ENCODE measurements at regions not wholly inside any gene's neighbourhood (a gene's known extent, or its start where the extent isn't known, plus 50 kb on each side); places are given as distances from the start of the nearest gene placed in this dataset.

GRCh38 chr2:175362331-175362730 lies 180.8 kb upstream of the ATP5MC3 start:
- no peaks in the 10 kb centered on the region for H3K27me3 Mint-ChIP-seq (ENCODE audit: unreplicated experiment)
- H3K9me3 Mint-ChIP-seq (ENCODE audit: low read depth, unreplicated experiment) = peaks cover 3% of the 10 kb centered on the region
- no peaks in the 10 kb centered on the region for H3K36me3 Mint-ChIP-seq (ENCODE audit: insufficient read depth, unreplicated experiment)
- DNase-seq = no peak
- TF ChIP-seq CTCF (IDR thresholded peaks at IDR 0.05; ENCODE audit: unreplicated experiment) = no peak
- intact Hi-C loops (cut with micrococcal nuclease; ENCODE audit: unreplicated experiment) = no loop called here
- CTCF ChIA-PET = no interaction called here
- no peak overlapping the region for H3K27ac Mint-ChIP-seq (ENCODE audit: unreplicated experiment)
- BruUV-seq (replicated peaks) = no TSS peak
- H3K4me1 Mint-ChIP-seq (ENCODE audit: low read depth, unreplicated experiment) = no peaks in the 10 kb centered on the region
- H3K4me3 Mint-ChIP-seq (ENCODE audit: low read depth, unreplicated experiment) = no peak overlapping the region

GRCh38 chr2:175359710-175360109 lies 178.2 kb upstream of the ATP5MC3 start:
- intact Hi-C loops (cut with micrococcal nuclease; ENCODE audit: unreplicated experiment) = no loop called here
- H3K27me3 Mint-ChIP-seq (ENCODE audit: unreplicated experiment) = no peaks in the 10 kb centered on the region

GRCh38 chr2:175356901-175357300 lies 175.4 kb upstream of the ATP5MC3 start:
- CTCF ChIA-PET = no interaction called here
- BruUV-seq (replicated peaks) = no TSS peak
- no peak overlapping the region for H3K4me3 Mint-ChIP-seq (ENCODE audit: low read depth, unreplicated experiment)
- H3K27me3 Mint-ChIP-seq (ENCODE audit: unreplicated experiment) = peaks cover 6% of the 10 kb centered on the region
- TF ChIP-seq CTCF (IDR thresholded peaks at IDR 0.05; ENCODE audit: unreplicated experiment) = no peak
- intact Hi-C loops (cut with micrococcal nuclease; ENCODE audit: unreplicated experiment) = no loop called here
- DNase-seq = no peak
- H3K9me3 Mint-ChIP-seq (ENCODE audit: low read depth, unreplicated experiment) = peaks cover 3% of the 10 kb centered on the region
- no peaks in the 10 kb centered on the region for H3K4me1 Mint-ChIP-seq (ENCODE audit: low read depth, unreplicated experiment)
- H3K27ac Mint-ChIP-seq (ENCODE audit: unreplicated experiment) = no peak overlapping the region
- H3K36me3 Mint-ChIP-seq (ENCODE audit: insufficient read depth, unreplicated experiment) = no peaks in the 10 kb centered on the region

More at GRCh38 chr2:175359710-175360109, 178.2 kb upstream of the ATP5MC3 start:
- no peak for DNase-seq
- BruUV-seq (replicated peaks) = no TSS peak
- no peak overlapping the region for H3K27ac Mint-ChIP-seq (ENCODE audit: unreplicated experiment)
- no peaks in the 10 kb centered on the region for H3K4me1 Mint-ChIP-seq (ENCODE audit: low read depth, unreplicated experiment)
- peaks cover 3% of the 10 kb centered on the region for H3K9me3 Mint-ChIP-seq (ENCODE audit: low read depth, unreplicated experiment)
- no peak for TF ChIP-seq CTCF (IDR thresholded peaks at IDR 0.05; ENCODE audit: unreplicated experiment)
- no peaks in the 10 kb centered on the region for H3K36me3 Mint-ChIP-seq (ENCODE audit: insufficient read depth, unreplicated experiment)
- CTCF ChIA-PET = no interaction called here
- no peak overlapping the region for H3K4me3 Mint-ChIP-seq (ENCODE audit: low read depth, unreplicated experiment)

- peaks cover 3% of the 10 kb centered on the region for H3K9me3 Mint-ChIP-seq (ENCODE audit: low read depth, unreplicated experiment)
- DNase-seq = no peak
- no peak overlapping the region for H3K4me3 Mint-ChIP-seq (ENCODE audit: low read depth, unreplicated experiment)
- intact Hi-C loops (cut with micrococcal nuclease; ENCODE audit: unreplicated experiment) = no loop called here
- H3K27ac Mint-ChIP-seq (ENCODE audit: unreplicated experiment) = no peak overlapping the region
- no TSS peak for BruUV-seq (replicated peaks)
- peaks cover 16% of the 10 kb centered on the region for H3K27me3 Mint-ChIP-seq (ENCODE audit: unreplicated experiment)
- no peaks in the 10 kb centered on the region for H3K4me1 Mint-ChIP-seq (ENCODE audit: low read depth, unreplicated experiment)
- H3K36me3 Mint-ChIP-seq (ENCODE audit: insufficient read depth, unreplicated experiment) = no peaks in the 10 kb centered on the region
- CTCF ChIA-PET = interaction anchor here (0.6 kb wide), 1 partner anchor 878 kb away, joined by 4 read pairs; no protein-coding TSS in a partner anchor
- TF ChIP-seq CTCF (IDR thresholded peaks at IDR 0.05; ENCODE audit: unreplicated experiment) = no peak
Observed at GRCh38 chr2:175355246-175355645, 173.7 kb upstream of the ATP5MC3 start.
